Erythroblast (primary cell): ENCODE measurements at regions not wholly inside any gene's neighbourhood (a gene's known extent, or its start where the extent isn't known, plus 50 kb on each side); places are given as distances from the start of the nearest gene placed in this dataset.

Source experiments
- GATA1 ChIP-seq: IDR thresholded peaks from 2 replicates; pipeline ENCODE4 v1.6.1; 2011; ENCODE audit warnings: low read depth, mild to moderate bottlenecking, control low read depth, low read length, moderate library complexity
- POLR2A ChIP-seq: IDR thresholded peaks from 2 replicates; pipeline ENCODE4 v1.6.1; 2011; ENCODE audit warnings: mild to moderate bottlenecking, low read length

GRCh38 chr20:57049296-57049695 lies 217.1 kb downstream of the BMP7 start:
- TF ChIP-seq POLR2A: no peak
- no peak for TF ChIP-seq GATA1
